GM23338 (cell line): ENCODE measurements at regions not wholly inside any gene's neighbourhood (a gene's known extent, or its start where the extent isn't known, plus 50 kb on each side); places are given as distances from the start of the nearest gene placed in this dataset.

Experiments used
- ATAC-seq: fragments of 200-7000 bp; cut with Tn5 transposase; 3 replicates; pipeline ENCODE4 v1.9.1; 2020
- DNase-seq: peaks from one replicate; pipeline ENCODE4 v3.0.0-alpha.2; 2015; ENCODE audit warnings: low spot score
- H2AFZ ChIP-seq: fragments of 200-600 bp; sonication (generic); 2 replicates; pipeline ENCODE4 v1.8.0; 2016; ENCODE audit warnings: antibody characterized with exemption, mild to moderate bottlenecking, moderate library complexity
- H3F3A ChIP-seq: fragments of 200-600 bp; sonication (generic); replicated peaks from 2 replicates; pipeline ENCODE4 v1.8.0; 2017; ENCODE audit warnings: antibody characterized with exemption, mixed run types, low read depth
- H3K27ac ChIP-seq: fragments of 200-600 bp; sonication (generic); 2 replicates; pipeline ENCODE4 v1.6.1; 2016; ENCODE audit warnings: low read depth
- H3K27me3 ChIP-seq: fragments of 200-600 bp; sonication (generic); 2 replicates; pipeline ENCODE4 v1.8.0; 2016; ENCODE audit warnings: mild to moderate bottlenecking, mixed run types, moderate library complexity; ENCODE audit not compliant: insufficient read depth
- H3K36me3 ChIP-seq: fragments of 200-600 bp; sonication (generic); 2 replicates; pipeline ENCODE4 v1.8.0; 2016; ENCODE audit warnings: mild to moderate bottlenecking; ENCODE audit not compliant: insufficient read depth
- H3K4me1 ChIP-seq: fragments of 200-600 bp; sonication (generic); 2 replicates; pipeline ENCODE4 v1.8.0; 2016; ENCODE audit warnings: mild to moderate bottlenecking, moderate library complexity; ENCODE audit not compliant: insufficient read depth
- H3K4me2 ChIP-seq: fragments of 200-600 bp; sonication (generic); 2 replicates; pipeline ENCODE4 v1.7.1; 2017; ENCODE audit warnings: mixed run types
- H3K4me3 ChIP-seq: fragments of 200-600 bp; sonication (generic); 2 replicates; pipeline ENCODE4 v1.6.1; 2016; ENCODE audit warnings: mixed run types
- H3K79me2 ChIP-seq: fragments of 200-600 bp; sonication (generic); replicated peaks from 2 replicates; pipeline ENCODE4 v1.8.0; 2017; ENCODE audit warnings: mild to moderate bottlenecking; ENCODE audit not compliant: insufficient read depth
- H3K9me2 ChIP-seq: fragments of 200-600 bp; sonication (generic); 2 replicates; pipeline ENCODE4 v1.8.0; 2017; ENCODE audit not compliant: insufficient read depth
- H4K20me1 ChIP-seq: fragments of 200-600 bp; sonication (generic); replicated peaks from 2 replicates; pipeline ENCODE4 v1.8.0; 2017; ENCODE audit warnings: mild to moderate bottlenecking; ENCODE audit not compliant: insufficient read depth
- H3K27ac Mint-ChIP-seq: 2 replicates; pipeline ENCODE4 v1.8.0; 2020; ENCODE audit warnings: inconsistent platforms, mild to moderate bottlenecking, moderate library complexity, mixed read lengths
- H3K27me3 Mint-ChIP-seq: 3 replicates; pipeline ENCODE4 v1.8.0; 2022; ENCODE audit warnings: low read depth, mild to moderate bottlenecking, moderate library complexity, mixed read lengths, inconsistent platforms; ENCODE audit not compliant: insufficient read depth, poor library complexity
- H3K36me3 Mint-ChIP-seq: 3 replicates; pipeline ENCODE4 v1.8.0; 2021; ENCODE audit warnings: low read depth, mild to moderate bottlenecking, inconsistent platforms, moderate library complexity, mixed read lengths
- H3K4me1 Mint-ChIP-seq: 3 replicates; pipeline ENCODE4 v1.8.0; 2020; ENCODE audit warnings: mild to moderate bottlenecking, inconsistent platforms, mixed read lengths
- H3K4me3 Mint-ChIP-seq: 3 replicates; pipeline ENCODE4 v1.8.0; 2021; ENCODE audit warnings: moderate library complexity, mild to moderate bottlenecking, inconsistent platforms, mixed read lengths
- H3K9me3 Mint-ChIP-seq: 3 replicates; pipeline ENCODE4 v1.8.0; 2020; ENCODE audit warnings: moderate library complexity, mild to moderate bottlenecking, inconsistent platforms, mixed read lengths
- ETS1 ChIP-seq: IDR thresholded peaks from 2 replicates; pipeline ENCODE4 v1.6.1; 2016; ENCODE audit warnings: antibody characterized with exemption
- EZH2phosphoT487 ChIP-seq: fragments of 200-600 bp; sonication (generic); IDR thresholded peaks from one replicate; pipeline ENCODE4 v1.8.1; 2018; ENCODE audit warnings: antibody characterized with exemption; ENCODE audit not compliant: unreplicated experiment
- JUNB ChIP-seq: IDR thresholded peaks from one replicate; pipeline ENCODE4 v1.6.1; 2016; ENCODE audit warnings: antibody characterized with exemption; ENCODE audit not compliant: unreplicated experiment
- POLR2AphosphoS5 ChIP-seq: IDR thresholded peaks from 2 replicates; pipeline ENCODE4 v1.6.1; 2016; ENCODE audit warnings: antibody characterized with exemption, low read depth
- STAT1 ChIP-seq: IDR thresholded peaks from one replicate; pipeline ENCODE4 v1.6.1; 2016; ENCODE audit warnings: antibody characterized with exemption; ENCODE audit not compliant: unreplicated experiment
- ZNF331 ChIP-seq: fragments of 250-450 bp; sonication (Bioruptor Pico); IDR thresholded peaks from 2 replicates; pipeline ENCODE4 v1.5.0; 2020; ENCODE audit warnings: low read depth, mild to moderate bottlenecking, moderate library complexity
- ZNF462 ChIP-seq: fragments of 250-450 bp; sonication (Bioruptor Pico); IDR thresholded peaks from 2 replicates; pipeline ENCODE4 v1.5.0; 2020; ENCODE audit warnings: mild to moderate bottlenecking, moderate library complexity

- no peak overlapping the region for H3K27ac Mint-ChIP-seq
- peaks cover 11% of the 10 kb centered on the region for H3K4me1 Mint-ChIP-seq
- 0 out of 2 replicates have a peak, but pooled peaks cover 4% of the 10 kb centered on the region for H3K36me3 ChIP-seq
- no peaks in the 10 kb centered on the region for H3K9me2 ChIP-seq
- DNase-seq (no peak), ATAC-seq (peak; percentile 69)
- H3K36me3 Mint-ChIP-seq, result peaks cover 10% of the 10 kb centered on the region; the same call in 2 of the 3 replicates
- 0 out of 2 replicates have a peak overlapping the region, but pooled peaks have one; percentile 16 for H2AFZ ChIP-seq
- peaks cover 8% of the 10 kb centered on the region; the same call in 2 of the 3 replicates for H3K9me3 Mint-ChIP-seq
- peaks cover 2% of the 10 kb centered on the region for H3K27me3 Mint-ChIP-seq
- H4K20me1 ChIP-seq, result no peaks in the 10 kb centered on the region
- H3K4me1 ChIP-seq, result peaks cover 9% of the 10 kb centered on the region
- no peak for TF ChIP-seq EZH2phosphoT487
- 0 out of 2 replicates have a peak, but pooled peaks have one; percentile 8 for TF ChIP-seq ZNF462 (CRISPR knock-in tag)
- no peaks in the 10 kb centered on the region for H3K27me3 ChIP-seq
- no peaks in the 10 kb centered on the region for H3K79me2 ChIP-seq
- 0 out of 2 replicates have a peak overlapping the region, but pooled peaks have one; percentile 36 for H3K4me2 ChIP-seq
- no peak overlapping the region for H3K4me3 ChIP-seq
- H3F3A ChIP-seq, result no peaks in the 10 kb centered on the region
- H3K4me3 Mint-ChIP-seq, result no peak overlapping the region
- H3K27ac ChIP-seq, result no peak overlapping the region
These were observed 1538.9 kb upstream of the RAG2 start for GRCh38 chr11:38136887-38137286.

GRCh38 chr11:38131535-38131934, 1533.5 kb upstream of the RAG2 start:
- ATAC-seq, result no peak
- no peak overlapping the region for H3K27ac ChIP-seq
- H2AFZ ChIP-seq, result no peak overlapping the region
- H3K36me3 Mint-ChIP-seq, result peaks cover 3% of the 10 kb centered on the region; the same call in 1 of the 3 replicates
- 0 out of 2 replicates have a peak, but pooled peaks cover 4% of the 10 kb centered on the region for H3K36me3 ChIP-seq
- TF ChIP-seq JUNB (no peak), STAT1 (no peak), ZNF331 (CRISPR knock-in tag) (no peak), ETS1 (no peak), POLR2AphosphoS5 (no peak), EZH2phosphoT487 (no peak)
- no peaks in the 10 kb centered on the region for H3K79me2 ChIP-seq
- H3K9me2 ChIP-seq, result no peaks in the 10 kb centered on the region
- DNase-seq, result no peak
- H3K4me2 ChIP-seq, result no peak overlapping the region
- H3K4me3 ChIP-seq, result no peak overlapping the region
- peaks cover 6% of the 10 kb centered on the region; the same call in 2 of the 3 replicates for H3K9me3 Mint-ChIP-seq
- no peaks in the 10 kb centered on the region for H3K27me3 ChIP-seq
- no peaks in the 10 kb centered on the region for H4K20me1 ChIP-seq
- no peak overlapping the region for H3K4me3 Mint-ChIP-seq
- peaks cover 1% of the 10 kb centered on the region; the same call in 1 of the 2 replicates for H3K4me1 ChIP-seq
- H3K4me1 Mint-ChIP-seq, result peaks cover 15% of the 10 kb centered on the region
- no peaks in the 10 kb centered on the region for H3F3A ChIP-seq
- H3K27ac Mint-ChIP-seq, result no peak overlapping the region
- H3K27me3 Mint-ChIP-seq, result peaks cover 2% of the 10 kb centered on the region
